C4-2B (cell line): ENCODE measurements at regions not wholly inside any gene's neighbourhood (a gene's known extent, or its start where the extent isn't known, plus 50 kb on each side); places are given as distances from the start of the nearest gene placed in this dataset.

ENCODE experiments used
- CTCF ChIP-seq: fragments of 450-650 bp; conservative IDR thresholded peaks from 2 replicates; pipeline ENCODE4 v1.5.1; 2017; ENCODE audit warnings: mild to moderate bottlenecking
- ZFX ChIP-seq: fragments of 450-650 bp; IDR thresholded peaks from 2 replicates; pipeline ENCODE4 v1.6.1; 2017

- TF ChIP-seq CTCF (no peak), ZFX (no peak)
Observed at GRCh38 chr2:122251158-122251557, 495.7 kb downstream of the TSN start.
